ENCODE measurements at regions not wholly inside any gene's neighbourhood (a gene's known extent, or its start where the extent isn't known, plus 50 kb on each side); places are given as distances from the start of the nearest gene placed in this dataset.

- Histone ChIP-seq H3K27me3 (ENCODE audit: insufficient read depth, low read depth) (no peaks in the 10 kb centered on the region), H3K9ac (no peak overlapping the region), H3K4me2 (no peak overlapping the region), H3K4me1 (ENCODE audit: low read depth, poor library complexity, severe bottlenecking) (no peaks in the 10 kb centered on the region), H3K27ac (no peak overlapping the region), H2AFZ (ENCODE audit: low read depth) (no peak overlapping the region), H4K20me1 (ENCODE audit: insufficient read depth) (no peaks in the 10 kb centered on the region), H3K4me3 (IDR thresholded peaks at IDR 0.05; ENCODE audit: insufficient read depth, low read depth, low read length) (no peak overlapping the region), H3K79me2 (ENCODE audit: insufficient read depth, low read depth) (no peaks in the 10 kb centered on the region), H3K36me3 (ENCODE audit: insufficient read depth) (no peaks in the 10 kb centered on the region)
- no peak for TF ChIP-seq CTCF (conservative IDR thresholded peaks at IDR 0.05; ENCODE audit: low read depth, low read length)
Measured at GRCh38 chr10:47183704-47184041, 116.3 kb upstream of the GDF10 start.

GRCh38 chr10:47184273-47184672, 115.7 kb upstream of the GDF10 start:
- no peak for TF ChIP-seq CTCF (conservative IDR thresholded peaks at IDR 0.05; ENCODE audit: low read depth, low read length)
- Histone ChIP-seq H3K4me2 (no peak overlapping the region), H3K36me3 (ENCODE audit: insufficient read depth) (no peaks in the 10 kb centered on the region), H3K27ac (no peak overlapping the region), H4K20me1 (ENCODE audit: insufficient read depth) (no peaks in the 10 kb centered on the region), H3K27me3 (ENCODE audit: insufficient read depth, low read depth) (no peaks in the 10 kb centered on the region), H3K9ac (no peak overlapping the region), H3K4me1 (ENCODE audit: low read depth, poor library complexity, severe bottlenecking) (no peaks in the 10 kb centered on the region), H3K4me3 (IDR thresholded peaks at IDR 0.05; ENCODE audit: insufficient read depth, low read depth, low read length) (no peak overlapping the region), H2AFZ (ENCODE audit: low read depth) (no peak overlapping the region), H3K79me2 (ENCODE audit: insufficient read depth, low read depth) (no peaks in the 10 kb centered on the region)

- H4K20me1 ChIP-seq (ENCODE audit: insufficient read depth) = no peaks in the 10 kb centered on the region
- H3K4me1 ChIP-seq (ENCODE audit: low read depth, poor library complexity, severe bottlenecking) = no peaks in the 10 kb centered on the region
- no peak overlapping the region for H3K4me3 ChIP-seq (IDR thresholded peaks at IDR 0.05; ENCODE audit: insufficient read depth, low read depth, low read length)
- no peak overlapping the region for H3K27ac ChIP-seq
- no peak overlapping the region for H3K9ac ChIP-seq
- H2AFZ ChIP-seq (ENCODE audit: low read depth) = no peak overlapping the region
- H3K4me2 ChIP-seq = no peak overlapping the region
- H3K36me3 ChIP-seq (ENCODE audit: insufficient read depth) = no peaks in the 10 kb centered on the region
- H3K27me3 ChIP-seq (ENCODE audit: insufficient read depth, low read depth) = no peaks in the 10 kb centered on the region
- no peaks in the 10 kb centered on the region for H3K79me2 ChIP-seq (ENCODE audit: insufficient read depth, low read depth)
- TF ChIP-seq CTCF (conservative IDR thresholded peaks at IDR 0.05; ENCODE audit: low read depth, low read length) = no peak
Measured at GRCh38 chr10:47184724-47185330, 115.2 kb upstream of the GDF10 start.

GRCh38 chr10:47186941-47187340, 113.1 kb upstream of the GDF10 start:
- H3K27me3 ChIP-seq (ENCODE audit: insufficient read depth, low read depth) = no peaks in the 10 kb centered on the region
- no peaks in the 10 kb centered on the region for H4K20me1 ChIP-seq (ENCODE audit: insufficient read depth)
- no peaks in the 10 kb centered on the region for H3K79me2 ChIP-seq (ENCODE audit: insufficient read depth, low read depth)
- no peak overlapping the region for H2AFZ ChIP-seq (ENCODE audit: low read depth)
- H3K4me1 ChIP-seq (ENCODE audit: low read depth, poor library complexity, severe bottlenecking) = no peaks in the 10 kb centered on the region
- H3K4me3 ChIP-seq (IDR thresholded peaks at IDR 0.05; ENCODE audit: insufficient read depth, low read depth, low read length) = no peak overlapping the region
- no peak overlapping the region for H3K27ac ChIP-seq
- no peaks in the 10 kb centered on the region for H3K36me3 ChIP-seq (ENCODE audit: insufficient read depth)
- TF ChIP-seq CTCF (conservative IDR thresholded peaks at IDR 0.05; ENCODE audit: low read depth, low read length) = no peak
- H3K9ac ChIP-seq = no peak overlapping the region
- H3K4me2 ChIP-seq = no peak overlapping the region
